Left ventricle myocardium inferior (tissue), 1 donor: ENCODE measurements at regions not wholly inside any gene's neighbourhood (a gene's known extent, or its start where the extent isn't known, plus 50 kb on each side); places are given as distances from the start of the nearest gene placed in this dataset.
"Not testable (repeated sequence)": the region's sequence is repeated elsewhere in the genome, so short reads cannot be mapped to it uniquely, and the experiment has no call there.

Source experiments
- DNase-seq: peaks from one replicate; pipeline ENCODE4 v3.0.0-alpha.2; 2020
- H3K27ac ChIP-seq: fragments of 200-600 bp; replicated peaks from 2 replicates; pipeline ENCODE4 v1.8.0; 2021
- H3K27me3 ChIP-seq: fragments of 200-600 bp; 2 replicates; pipeline ENCODE4 v1.8.0; 2021; ENCODE audit warnings: low read depth
- H3K36me3 ChIP-seq: fragments of 200-600 bp; 2 replicates; pipeline ENCODE4 v1.8.0; 2021
- H3K4me1 ChIP-seq: fragments of 200-600 bp; 2 replicates; pipeline ENCODE4 v1.8.0; 2021
- H3K4me3 ChIP-seq: fragments of 200-600 bp; 2 replicates; pipeline ENCODE4 v1.8.0; 2021; ENCODE audit warnings: mild to moderate bottlenecking, moderate library complexity
- H3K9me3 ChIP-seq: fragments of 200-600 bp; replicated peaks from 2 replicates; pipeline ENCODE4 v1.8.0; 2021
- intact Hi-C: fragments of 100-400 bp; cut with micrococcal nuclease; formaldehyde crosslinking; loops from one replicate; pipeline ENCODE4 v1.11.0; 2022
- TF ChIP-seq, protein P1 (sequence below): fragments of 200-600 bp; IDR thresholded peaks from 2 replicates; pipeline ENCODE4 v1.8.0; 2021; ENCODE audit warnings: antibody characterized with exemption, mild to moderate bottlenecking, borderline replicate concordance
- donor health status: DM: no; HTN: yes; CAD: no; lungs with severe emphysema.

DNA sequence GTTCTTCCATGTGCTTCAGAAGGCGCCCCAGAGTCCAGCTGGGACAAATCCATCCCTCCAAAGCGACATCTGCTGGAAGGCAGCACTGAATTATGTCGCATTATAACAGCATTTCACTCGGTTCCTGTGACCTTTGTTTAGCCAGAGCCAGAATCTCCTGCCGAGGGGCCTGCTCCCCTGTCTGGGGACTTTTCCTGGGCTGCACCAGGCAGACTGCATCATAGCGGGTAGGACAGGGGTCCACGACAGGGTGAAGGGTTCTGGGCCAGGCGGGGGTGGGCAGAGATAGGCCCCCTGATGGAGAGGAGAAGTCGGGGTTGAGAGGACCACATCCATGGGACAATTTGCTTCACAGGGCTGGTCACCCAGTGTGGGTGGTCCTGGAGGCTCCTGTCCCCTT lies 276.9 kb downstream of the MATN1 start:
- Histone ChIP-seq H3K9me3 (peaks cover 12% of the 10 kb centered on the region), H3K4me1 (no peaks in the 10 kb centered on the region), H3K27me3 (peaks cover 8% of the 10 kb centered on the region), H3K4me3 (no peak overlapping the region), H3K36me3 (no peaks in the 10 kb centered on the region), H3K27ac (no peak overlapping the region)
- TF ChIP-seq, protein P1, sequence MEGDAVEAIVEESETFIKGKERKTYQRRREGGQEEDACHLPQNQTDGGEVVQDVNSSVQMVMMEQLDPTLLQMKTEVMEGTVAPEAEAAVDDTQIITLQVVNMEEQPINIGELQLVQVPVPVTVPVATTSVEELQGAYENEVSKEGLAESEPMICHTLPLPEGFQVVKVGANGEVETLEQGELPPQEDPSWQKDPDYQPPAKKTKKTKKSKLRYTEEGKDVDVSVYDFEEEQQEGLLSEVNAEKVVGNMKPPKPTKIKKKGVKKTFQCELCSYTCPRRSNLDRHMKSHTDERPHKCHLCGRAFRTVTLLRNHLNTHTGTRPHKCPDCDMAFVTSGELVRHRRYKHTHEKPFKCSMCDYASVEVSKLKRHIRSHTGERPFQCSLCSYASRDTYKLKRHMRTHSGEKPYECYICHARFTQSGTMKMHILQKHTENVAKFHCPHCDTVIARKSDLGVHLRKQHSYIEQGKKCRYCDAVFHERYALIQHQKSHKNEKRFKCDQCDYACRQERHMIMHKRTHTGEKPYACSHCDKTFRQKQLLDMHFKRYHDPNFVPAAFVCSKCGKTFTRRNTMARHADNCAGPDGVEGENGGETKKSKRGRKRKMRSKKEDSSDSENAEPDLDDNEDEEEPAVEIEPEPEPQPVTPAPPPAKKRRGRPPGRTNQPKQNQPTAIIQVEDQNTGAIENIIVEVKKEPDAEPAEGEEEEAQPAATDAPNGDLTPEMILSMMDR = no peak
- DNase-seq = no peak
- intact Hi-C loops = no loop called here

DNA sequence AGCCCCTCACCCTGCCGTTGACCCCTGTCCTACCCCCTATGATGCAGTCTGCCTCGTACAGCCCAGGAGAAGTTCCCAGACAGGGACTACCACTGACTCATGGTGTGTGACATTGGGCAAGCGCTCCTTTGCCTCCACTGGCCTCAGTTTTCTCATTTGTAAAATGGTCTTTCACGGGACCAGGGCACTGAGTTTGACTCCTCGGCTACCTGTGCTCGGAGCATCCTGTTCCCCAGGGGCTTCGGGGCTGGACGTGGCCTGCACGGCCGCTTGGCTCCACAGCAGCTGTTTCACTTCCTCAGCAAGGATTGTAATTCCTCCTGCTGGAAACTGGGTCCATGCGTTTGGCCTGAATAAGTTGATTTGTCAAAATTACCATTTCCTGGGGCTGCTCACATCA lies 277.3 kb downstream of the MATN1 start:
- H3K9me3 ChIP-seq = peaks cover 12% of the 10 kb centered on the region
- H3K4me1 ChIP-seq = no peaks in the 10 kb centered on the region
- TF ChIP-seq, protein P1 = no peak
- H3K27me3 ChIP-seq = peaks cover 8% of the 10 kb centered on the region
- intact Hi-C loops = no loop called here
- no peak for DNase-seq
- no peak overlapping the region for H3K4me3 ChIP-seq
- no peak overlapping the region for H3K27ac ChIP-seq
- no peaks in the 10 kb centered on the region for H3K36me3 ChIP-seq

DNA sequence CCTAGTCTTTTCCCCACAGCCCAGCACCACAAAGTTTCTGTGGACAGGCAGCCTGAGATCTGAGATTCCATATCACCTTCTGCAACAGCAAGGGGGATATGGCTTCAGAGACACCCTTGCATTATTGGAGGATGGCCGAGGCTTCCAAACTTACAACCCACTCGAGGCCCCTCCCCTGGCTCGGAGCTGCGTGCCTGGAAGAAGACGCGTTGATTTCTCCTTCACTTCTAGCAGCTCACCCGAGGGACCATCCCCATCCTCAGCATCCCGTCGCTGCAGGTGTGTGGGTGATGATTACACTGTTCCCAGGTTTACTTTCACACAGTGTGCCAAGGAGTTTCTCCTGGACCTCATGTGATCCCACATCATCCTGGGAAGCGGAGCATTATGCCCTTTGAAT lies 277.9 kb downstream of the MATN1 start:
- TF ChIP-seq, protein P1 = no peak
- peaks cover 8% of the 10 kb centered on the region for H3K27me3 ChIP-seq
- intact Hi-C loops = no loop called here
- peaks cover 12% of the 10 kb centered on the region for H3K9me3 ChIP-seq
- H3K27ac ChIP-seq = no peak overlapping the region
- no peaks in the 10 kb centered on the region for H3K36me3 ChIP-seq
- DNase-seq = no peak
- no peak overlapping the region for H3K4me3 ChIP-seq
- H3K4me1 ChIP-seq = no peaks in the 10 kb centered on the region

DNA sequence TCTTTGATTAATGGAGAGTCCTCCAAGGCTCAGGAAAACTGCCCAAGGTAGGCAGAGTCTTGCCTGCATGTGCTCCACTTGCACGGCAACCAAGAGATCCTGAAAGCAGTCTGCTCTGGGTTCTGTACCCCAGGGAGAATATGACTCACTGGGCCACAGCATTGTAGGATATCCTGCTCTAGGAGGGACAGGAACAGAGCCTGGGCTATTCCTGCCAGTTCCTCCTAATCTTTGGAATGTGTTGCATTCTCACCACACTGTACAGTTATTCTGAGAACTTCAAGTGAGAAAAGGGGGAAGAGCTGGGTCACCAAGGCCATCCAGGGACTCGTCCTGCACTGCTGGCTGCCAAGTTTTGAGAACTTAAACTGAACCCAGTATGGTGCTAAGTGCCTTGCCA lies 278.5 kb downstream of the MATN1 start:
- H3K9me3 ChIP-seq = peaks cover 12% of the 10 kb centered on the region
- TF ChIP-seq, protein P1 = no peak
- no peak overlapping the region for H3K4me3 ChIP-seq
- no peaks in the 10 kb centered on the region for H3K36me3 ChIP-seq
- no peaks in the 10 kb centered on the region for H3K4me1 ChIP-seq
- no peak overlapping the region for H3K27ac ChIP-seq
- DNase-seq = no peak
- intact Hi-C loops = no loop called here
- peaks cover 8% of the 10 kb centered on the region for H3K27me3 ChIP-seq

DNA sequence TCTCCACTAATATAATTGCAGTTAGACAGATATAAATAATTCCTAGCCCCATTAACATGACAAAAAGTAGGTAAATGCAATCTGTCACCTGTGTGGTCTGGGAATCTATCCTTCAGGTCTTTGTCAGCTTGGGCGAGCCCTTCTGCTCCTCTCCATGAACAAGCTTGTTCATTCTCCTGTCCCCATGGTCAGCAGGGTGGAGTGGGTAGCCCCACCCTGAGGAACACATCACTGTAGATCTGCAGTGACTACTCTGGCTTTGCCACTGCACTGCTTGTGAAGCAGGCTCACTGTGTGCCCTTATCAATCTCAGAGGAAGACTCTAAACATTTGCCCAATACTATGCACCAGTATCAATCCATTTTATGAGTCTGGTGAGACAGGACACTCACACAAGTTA lies 279.0 kb downstream of the MATN1 start:
- TF ChIP-seq, protein P1 = no peak
- Histone ChIP-seq H3K27ac (no peak overlapping the region), H3K4me3 (no peak overlapping the region), H3K36me3 (no peaks in the 10 kb centered on the region), H3K4me1 (no peaks in the 10 kb centered on the region), H3K9me3 (peaks cover 12% of the 10 kb centered on the region), H3K27me3 (peaks cover 8% of the 10 kb centered on the region)
- intact Hi-C loops = no loop called here
- no peak for DNase-seq

DNA sequence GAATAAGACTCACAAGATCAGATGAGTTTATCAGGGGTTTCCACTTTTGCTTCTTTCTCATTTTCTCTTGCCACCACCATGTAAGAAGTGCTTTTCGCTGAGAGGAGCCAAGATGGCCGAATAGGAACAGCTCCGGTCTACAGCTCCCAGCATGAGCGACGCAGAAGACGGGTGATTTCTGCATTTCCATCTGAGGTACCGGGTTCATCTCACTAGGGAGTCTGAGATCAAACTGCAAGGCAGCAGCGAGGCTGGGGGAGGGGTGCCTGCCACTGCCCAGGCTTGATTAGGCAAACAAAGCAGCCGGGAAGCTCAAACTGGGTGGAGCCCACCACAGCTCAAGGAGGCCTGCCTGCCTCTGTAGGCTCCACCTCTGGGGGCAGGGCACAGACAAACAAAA lies 285.1 kb downstream of the MATN1 start:
- intact Hi-C loops, H3K4me3 ChIP-seq, H3K36me3 ChIP-seq, H3K4me1 ChIP-seq, H3K27ac ChIP-seq, DNase-seq: not testable (repeated sequence)
- Histone ChIP-seq H3K27me3 (peaks cover 18% of the 10 kb centered on the region), H3K9me3 (peaks cover 12% of the 10 kb centered on the region)
